ENCODE measurements at regions not wholly inside any gene's neighbourhood (a gene's known extent, or its start where the extent isn't known, plus 50 kb on each side); places are given as distances from the start of the nearest gene placed in this dataset.

GRCh38 chr9:103226647-103227013, 231.5 kb downstream of the CYLC2 start:
- TF ChIP-seq NANOG (IDR thresholded peaks at IDR 0.05; ENCODE audit: borderline replicate concordance) = no peak
- no peak for TF ChIP-seq CTCF (conservative IDR thresholded peaks at IDR 0.05; ENCODE audit: low read depth in 2 of 2)
- TF ChIP-seq JUNB (IDR thresholded peaks at IDR 0.05; ENCODE audit: unreplicated experiment) = no peak
- no peak for TF ChIP-seq REST (IDR thresholded peaks at IDR 0.05; ENCODE audit: unreplicated experiment)
- TF ChIP-seq CREB1 (CRISPR knock-in tag; IDR thresholded peaks at IDR 0.05; ENCODE audit: low read depth) = no peak
- no peak for TF ChIP-seq POLR2AphosphoS5 (IDR thresholded peaks at IDR 0.05; ENCODE audit: low read depth)
- TF ChIP-seq EZH2 (IDR thresholded peaks at IDR 0.05; ENCODE audit: low read depth, unreplicated experiment) = no peak
- no peak for TF ChIP-seq EZH2phosphoT487 (IDR thresholded peaks at IDR 0.05; ENCODE audit: unreplicated experiment)
- no peak for TF ChIP-seq ZNF114 (CRISPR knock-in tag; IDR thresholded peaks at IDR 0.05)
- no peak for TF ChIP-seq ZNF331 (CRISPR knock-in tag; IDR thresholded peaks at IDR 0.05; ENCODE audit: low read depth)
- TF ChIP-seq, protein P1, sequence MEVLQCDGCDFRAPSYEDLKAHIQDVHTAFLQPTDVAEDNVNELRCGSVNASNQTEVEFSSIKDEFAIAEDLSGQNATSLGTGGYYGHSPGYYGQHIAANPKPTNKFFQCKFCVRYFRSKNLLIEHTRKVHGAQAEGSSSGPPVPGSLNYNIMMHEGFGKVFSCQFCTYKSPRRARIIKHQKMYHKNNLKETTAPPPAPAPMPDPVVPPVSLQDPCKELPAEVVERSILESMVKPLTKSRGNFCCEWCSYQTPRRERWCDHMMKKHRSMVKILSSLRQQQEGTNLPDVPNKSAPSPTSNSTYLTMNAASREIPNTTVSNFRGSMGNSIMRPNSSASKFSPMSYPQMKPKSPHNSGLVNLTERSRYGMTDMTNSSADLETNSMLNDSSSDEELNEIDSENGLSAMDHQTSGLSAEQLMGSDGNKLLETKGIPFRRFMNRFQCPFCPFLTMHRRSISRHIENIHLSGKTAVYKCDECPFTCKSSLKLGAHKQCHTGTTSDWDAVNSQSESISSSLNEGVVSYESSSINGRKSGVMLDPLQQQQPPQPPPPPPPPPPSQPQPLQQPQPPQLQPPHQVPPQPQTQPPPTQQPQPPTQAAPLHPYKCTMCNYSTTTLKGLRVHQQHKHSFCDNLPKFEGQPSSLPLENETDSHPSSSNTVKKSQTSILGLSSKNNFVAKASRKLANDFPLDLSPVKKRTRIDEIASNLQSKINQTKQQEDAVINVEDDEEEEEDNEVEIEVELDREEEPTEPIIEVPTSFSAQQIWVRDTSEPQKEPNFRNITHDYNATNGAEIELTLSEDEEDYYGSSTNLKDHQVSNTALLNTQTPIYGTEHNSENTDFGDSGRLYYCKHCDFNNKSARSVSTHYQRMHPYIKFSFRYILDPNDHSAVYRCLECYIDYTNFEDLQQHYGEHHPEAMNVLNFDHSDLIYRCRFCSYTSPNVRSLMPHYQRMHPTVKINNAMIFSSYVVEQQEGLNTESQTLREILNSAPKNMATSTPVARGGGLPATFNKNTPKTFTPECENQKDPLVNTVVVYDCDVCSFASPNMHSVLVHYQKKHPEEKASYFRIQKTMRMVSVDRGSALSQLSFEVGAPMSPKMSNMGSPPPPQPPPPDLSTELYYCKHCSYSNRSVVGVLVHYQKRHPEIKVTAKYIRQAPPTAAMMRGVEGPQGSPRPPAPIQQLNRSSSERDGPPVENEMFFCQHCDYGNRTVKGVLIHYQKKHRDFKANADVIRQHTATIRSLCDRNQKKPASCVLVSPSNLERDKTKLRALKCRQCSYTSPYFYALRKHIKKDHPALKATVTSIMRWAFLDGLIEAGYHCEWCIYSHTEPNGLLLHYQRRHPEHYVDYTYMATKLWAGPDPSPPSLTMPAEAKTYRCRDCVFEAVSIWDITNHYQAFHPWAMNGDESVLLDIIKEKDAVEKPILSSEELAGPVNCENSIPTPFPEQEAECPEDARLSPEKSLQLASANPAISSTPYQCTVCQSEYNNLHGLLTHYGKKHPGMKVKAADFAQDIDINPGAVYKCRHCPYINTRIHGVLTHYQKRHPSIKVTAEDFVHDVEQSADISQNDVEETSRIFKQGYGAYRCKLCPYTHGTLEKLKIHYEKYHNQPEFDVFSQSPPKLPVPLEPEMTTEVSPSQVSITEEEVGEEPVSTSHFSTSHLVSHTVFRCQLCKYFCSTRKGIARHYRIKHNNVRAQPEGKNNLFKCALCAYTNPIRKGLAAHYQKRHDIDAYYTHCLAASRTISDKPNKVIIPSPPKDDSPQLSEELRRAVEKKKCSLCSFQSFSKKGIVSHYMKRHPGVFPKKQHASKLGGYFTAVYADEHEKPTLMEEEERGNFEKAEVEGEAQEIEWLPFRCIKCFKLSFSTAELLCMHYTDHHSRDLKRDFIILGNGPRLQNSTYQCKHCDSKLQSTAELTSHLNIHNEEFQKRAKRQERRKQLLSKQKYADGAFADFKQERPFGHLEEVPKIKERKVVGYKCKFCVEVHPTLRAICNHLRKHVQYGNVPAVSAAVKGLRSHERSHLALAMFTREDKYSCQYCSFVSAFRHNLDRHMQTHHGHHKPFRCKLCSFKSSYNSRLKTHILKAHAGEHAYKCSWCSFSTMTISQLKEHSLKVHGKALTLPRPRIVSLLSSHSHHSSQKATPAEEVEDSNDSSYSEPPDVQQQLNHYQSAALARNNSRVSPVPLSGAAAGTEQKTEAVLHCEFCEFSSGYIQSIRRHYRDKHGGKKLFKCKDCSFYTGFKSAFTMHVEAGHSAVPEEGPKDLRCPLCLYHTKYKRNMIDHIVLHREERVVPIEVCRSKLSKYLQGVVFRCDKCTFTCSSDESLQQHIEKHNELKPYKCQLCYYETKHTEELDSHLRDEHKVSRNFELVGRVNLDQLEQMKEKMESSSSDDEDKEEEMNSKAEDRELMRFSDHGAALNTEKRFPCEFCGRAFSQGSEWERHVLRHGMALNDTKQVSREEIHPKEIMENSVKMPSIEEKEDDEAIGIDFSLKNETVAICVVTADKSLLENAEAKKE (CRISPR knock-in tag; IDR thresholded peaks at IDR 0.05) = no peak
- no peak for TF ChIP-seq STAT1 (IDR thresholded peaks at IDR 0.05; ENCODE audit: unreplicated experiment)
- TF ChIP-seq, protein P2, sequence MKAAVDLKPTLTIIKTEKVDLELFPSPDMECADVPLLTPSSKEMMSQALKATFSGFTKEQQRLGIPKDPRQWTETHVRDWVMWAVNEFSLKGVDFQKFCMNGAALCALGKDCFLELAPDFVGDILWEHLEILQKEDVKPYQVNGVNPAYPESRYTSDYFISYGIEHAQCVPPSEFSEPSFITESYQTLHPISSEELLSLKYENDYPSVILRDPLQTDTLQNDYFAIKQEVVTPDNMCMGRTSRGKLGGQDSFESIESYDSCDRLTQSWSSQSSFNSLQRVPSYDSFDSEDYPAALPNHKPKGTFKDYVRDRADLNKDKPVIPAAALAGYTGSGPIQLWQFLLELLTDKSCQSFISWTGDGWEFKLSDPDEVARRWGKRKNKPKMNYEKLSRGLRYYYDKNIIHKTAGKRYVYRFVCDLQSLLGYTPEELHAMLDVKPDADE (IDR thresholded peaks at IDR 0.05) = no peak
